T-helper 1 cell (primary cell): ENCODE measurements at regions not wholly inside any gene's neighbourhood (a gene's known extent, or its start where the extent isn't known, plus 50 kb on each side); places are given as distances from the start of the nearest gene placed in this dataset.
"Not testable (repeated sequence)": the region's sequence is repeated elsewhere in the genome, so short reads cannot be mapped to it uniquely, and the experiment has no call there.

ENCODE experiments used
- DNase-seq, 5 donors: peaks; one replicate each; pipeline ENCODE4 v3.0.0-alpha.2; 2012 to 2020

GRCh38 chr9:21605489-21605931 lies 123.4 kb upstream of the IFNE start:
- DNase-seq = no peak

- DNase-seq = no peak
Measured at GRCh38 chr9:21607576-21607975, 125.5 kb upstream of the IFNE start.

- DNase-seq = no peak
Measured at GRCh38 chr9:21608200-21608599, 126.1 kb upstream of the IFNE start.

- no peak for DNase-seq
Measured at GRCh38 chr9:21609506-21609905, 127.4 kb upstream of the IFNE start.

GRCh38 chr9:21611891-21612290 lies 129.8 kb upstream of the IFNE start:
- peak in 2 of 5 donors; percentile 0 to 24 for DNase-seq

- DNase-seq = no peak
Measured at GRCh38 chr9:21615018-21615417, 132.9 kb upstream of the IFNE start.

GRCh38 chr9:21615446-21615845 lies 133.3 kb upstream of the IFNE start:
- no peak for DNase-seq

GRCh38 chr9:21616082-21616778 lies 134.1 kb upstream of the IFNE start:
- no peak for DNase-seq

GRCh38 chr9:21624675-21625644 lies 142.8 kb upstream of the IFNE start:
- DNase-seq = no peak

- no peak for DNase-seq
Measured at GRCh38 chr9:21626493-21626892, 144.4 kb upstream of the IFNE start.

- not testable (repeated sequence) for DNase-seq
Measured at GRCh38 chr9:21628954-21629353, 146.8 kb upstream of the IFNE start.

GRCh38 chr9:21634951-21635350 lies 152.8 kb upstream of the IFNE start:
- no peak for DNase-seq

- DNase-seq = no peak
Measured at GRCh38 chr9:21638104-21638503, 156.0 kb upstream of the IFNE start.

GRCh38 chr9:21653091-21653490 lies 149.3 kb upstream of the MTAP start:
- no peak for DNase-seq

GRCh38 chr9:21653589-21653988 lies 148.8 kb upstream of the MTAP start:
- DNase-seq = no peak

GRCh38 chr9:21656776-21657674 lies 145.4 kb upstream of the MTAP start:
- DNase-seq = no peak

- no peak for DNase-seq
Measured at GRCh38 chr9:21657966-21658667, 144.3 kb upstream of the MTAP start.

- no peak for DNase-seq
Measured at GRCh38 chr9:21660976-21661375, 141.5 kb upstream of the MTAP start.

GRCh38 chr9:21661626-21662025 lies 140.8 kb upstream of the MTAP start:
- DNase-seq = no peak

GRCh38 chr9:21668516-21668915 lies 133.9 kb upstream of the MTAP start:
- DNase-seq = no peak

- DNase-seq = no peak
Measured at GRCh38 chr9:21669701-21670100, 132.7 kb upstream of the MTAP start.

GRCh38 chr9:21670374-21670773 lies 132.1 kb upstream of the MTAP start:
- no peak for DNase-seq
